ENCODE measurements at regions not wholly inside any gene's neighbourhood (a gene's known extent, or its start where the extent isn't known, plus 50 kb on each side); places are given as distances from the start of the nearest gene placed in this dataset.

DNA sequence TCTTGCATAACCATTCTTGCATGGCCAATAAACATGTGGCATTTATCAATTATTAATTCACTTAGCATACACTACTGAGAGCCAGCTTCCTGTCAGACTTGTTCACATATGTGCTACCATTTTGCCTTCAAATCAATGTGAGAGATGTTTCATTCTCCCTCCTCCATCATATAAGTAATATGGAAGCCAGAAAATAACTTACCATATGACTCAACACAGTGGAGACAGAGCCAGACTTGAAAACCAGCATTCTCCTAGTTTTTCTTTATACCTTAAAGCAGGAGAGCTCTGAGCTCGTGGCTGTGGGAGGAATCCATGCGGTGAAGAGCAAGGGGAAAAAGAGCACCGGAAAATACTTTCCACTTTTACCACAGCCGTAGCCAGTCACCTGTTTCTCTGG, 215.0 kb upstream of the LRATD1 start:
- TF ChIP-seq NFYA (IDR thresholded peaks at IDR 0.05; ENCODE audit: borderline replicate concordance, low read depth, low read length): no peak
- TF ChIP-seq HDAC6 (IDR thresholded peaks at IDR 0.05; ENCODE audit: unreplicated experiment): no peak
- no peak for TF ChIP-seq BHLHE40 (IDR thresholded peaks at IDR 0.05; ENCODE audit: borderline replicate concordance in 1 of 2, low read depth in 2 of 2, low read length in 1 of 2)
- no peak for TF ChIP-seq ATF2 (IDR thresholded peaks at IDR 0.05; ENCODE audit: low read length)
- no peak for TF ChIP-seq NKRF (conservative IDR thresholded peaks at IDR 0.05)
- TF ChIP-seq ZNF207 (IDR thresholded peaks at IDR 0.05; ENCODE audit: borderline replicate concordance): no peak
- no peak for TF ChIP-seq JUND (IDR thresholded peaks at IDR 0.05; ENCODE audit: low read depth, low read length)
- TF ChIP-seq, protein P1, sequence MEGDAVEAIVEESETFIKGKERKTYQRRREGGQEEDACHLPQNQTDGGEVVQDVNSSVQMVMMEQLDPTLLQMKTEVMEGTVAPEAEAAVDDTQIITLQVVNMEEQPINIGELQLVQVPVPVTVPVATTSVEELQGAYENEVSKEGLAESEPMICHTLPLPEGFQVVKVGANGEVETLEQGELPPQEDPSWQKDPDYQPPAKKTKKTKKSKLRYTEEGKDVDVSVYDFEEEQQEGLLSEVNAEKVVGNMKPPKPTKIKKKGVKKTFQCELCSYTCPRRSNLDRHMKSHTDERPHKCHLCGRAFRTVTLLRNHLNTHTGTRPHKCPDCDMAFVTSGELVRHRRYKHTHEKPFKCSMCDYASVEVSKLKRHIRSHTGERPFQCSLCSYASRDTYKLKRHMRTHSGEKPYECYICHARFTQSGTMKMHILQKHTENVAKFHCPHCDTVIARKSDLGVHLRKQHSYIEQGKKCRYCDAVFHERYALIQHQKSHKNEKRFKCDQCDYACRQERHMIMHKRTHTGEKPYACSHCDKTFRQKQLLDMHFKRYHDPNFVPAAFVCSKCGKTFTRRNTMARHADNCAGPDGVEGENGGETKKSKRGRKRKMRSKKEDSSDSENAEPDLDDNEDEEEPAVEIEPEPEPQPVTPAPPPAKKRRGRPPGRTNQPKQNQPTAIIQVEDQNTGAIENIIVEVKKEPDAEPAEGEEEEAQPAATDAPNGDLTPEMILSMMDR (IDR thresholded peaks at IDR 0.05 in 2 of 3, conservative IDR thresholded peaks at IDR 0.05 in 1 of 3; ENCODE audit: control insufficient read depth in 2 of 3, extremely low read depth in 1 of 3, insufficient read depth in 1 of 3, low read depth in 3 of 3, low read length in 3 of 3): no peak
- TF ChIP-seq CHD1 (IDR thresholded peaks at IDR 0.05; ENCODE audit: low read depth, low read length): no peak
- TF ChIP-seq POLR2AphosphoS5 (IDR thresholded peaks at IDR 0.05; ENCODE audit: low read length): no peak
- no peak for TF ChIP-seq POLR2A (IDR thresholded peaks at IDR 0.05; ENCODE audit: low read depth, low read length)
- no peak for TF ChIP-seq MAX (IDR thresholded peaks at IDR 0.05; ENCODE audit: low read depth, low read length)
